IMR-90 (cell line): ENCODE measurements at regions not wholly inside any gene's neighbourhood (a gene's known extent, or its start where the extent isn't known, plus 50 kb on each side); places are given as distances from the start of the nearest gene placed in this dataset.

Experiments
- ATAC-seq: fragments of 200-7000 bp; cut with Tn5 transposase; 2 replicates; pipeline ENCODE4 v1.9.1; 2020; ENCODE audit warnings: low read depth, mild to moderate bottlenecking, moderate library complexity
- BruUV-seq: library from RNA; stranded (reverse); fragments of 400-500 nt; replicated peaks from 2 replicates; lab custom pipeline; 2021; lab: Mats Ljungman, UMichigan
- CTCF ChIA-PET: fragments of 300-600 bp; formaldehyde crosslinking; extraction: SDS; loops from one replicate; lab custom pipeline; 2021; ENCODE audit warnings: antibody characterized with exemption; lab: Yijun Ruan, JAX
- POLR2A ChIA-PET: fragments of 300-600 bp; sonication (Branson Sonifier 250); formaldehyde crosslinking; loops from one replicate; lab custom pipeline; 2022; ENCODE audit warnings: antibody characterized with exemption; ENCODE audit not compliant: unreplicated experiment; lab: Charles Lee
- DNase-seq: peaks from one replicate; pipeline ENCODE4 v3.0.0; 2013
- H2AFZ ChIP-seq: replicated peaks from 2 replicates; pipeline ENCODE3; 2013; ENCODE audit warnings: low read length, mild to moderate bottlenecking; ENCODE audit not compliant: poor library complexity
- H2AK5ac ChIP-seq: 2 replicates; pipeline ENCODE4 v1.6.1; 2013; ENCODE audit warnings: low read depth, low read length, inconsistent platforms
- H2AK9ac ChIP-seq: replicated peaks from 2 replicates; pipeline ENCODE3; 2013; ENCODE audit warnings: mild to moderate bottlenecking, low read depth, low read length, moderate library complexity; ENCODE audit not compliant: poor library complexity
- H2BK120ac ChIP-seq: 2 replicates; pipeline ENCODE4 v1.6.1; 2013; ENCODE audit warnings: low read depth, low read length, inconsistent platforms
- H2BK15ac ChIP-seq: 3 replicates; pipeline ENCODE4 v1.6.1; 2013; ENCODE audit warnings: low read depth, low read length, inconsistent platforms
- H2BK20ac ChIP-seq: 2 replicates; pipeline ENCODE4 v1.6.1; 2013; ENCODE audit warnings: low read depth, mild to moderate bottlenecking, inconsistent platforms, low read length, moderate library complexity
- H2BK5ac ChIP-seq: 2 replicates; pipeline ENCODE4 v1.6.1; 2013; ENCODE audit warnings: mild to moderate bottlenecking, low read depth, low read length, inconsistent platforms; ENCODE audit not compliant: poor library complexity, severe bottlenecking
- H3K14ac ChIP-seq: replicated peaks from 2 replicates; pipeline ENCODE4 v1.6.1; 2013; ENCODE audit warnings: low read depth, low read length, inconsistent platforms
- H3K18ac ChIP-seq: 2 replicates; pipeline ENCODE4 v1.6.1; 2013; ENCODE audit warnings: low read depth, low read length, control low read depth
- H3K23ac ChIP-seq: 2 replicates; pipeline ENCODE4 v1.6.1; 2013; ENCODE audit warnings: low read depth, low read length, inconsistent platforms
- H3K27ac ChIP-seq: 2 replicates; pipeline ENCODE4 v1.5.1; 2013; ENCODE audit warnings: mild to moderate bottlenecking, control low read depth, low read length; ENCODE audit not compliant: insufficient read depth
- H3K27me3 ChIP-seq: 2 replicates; pipeline ENCODE4 v1.6.1; 2013; ENCODE audit warnings: low read length; ENCODE audit not compliant: control insufficient read depth, insufficient read depth
- H3K36me3 ChIP-seq: 2 replicates; pipeline ENCODE4 v1.6.1; 2013; ENCODE audit warnings: low read length, mixed read lengths; ENCODE audit not compliant: control insufficient read depth, insufficient read depth
- H3K4ac ChIP-seq: 2 replicates; pipeline ENCODE4 v1.6.1; 2013; ENCODE audit warnings: low read depth, low read length, inconsistent platforms
- H3K4me1 ChIP-seq: 2 replicates; pipeline ENCODE4 v1.6.1; 2013; ENCODE audit warnings: low read length, mixed read lengths; ENCODE audit not compliant: control insufficient read depth, insufficient read depth
- H3K4me2 ChIP-seq: 2 replicates; pipeline ENCODE4 v1.6.1; 2013; ENCODE audit warnings: low read depth, mild to moderate bottlenecking, control low read depth, low read length, moderate library complexity
- H3K4me3 ChIP-seq: 2 replicates; pipeline ENCODE4 v1.5.1; 2013; ENCODE audit warnings: low read depth, mild to moderate bottlenecking, control low read depth, low read length, moderate library complexity; ENCODE audit not compliant: insufficient read depth
- H3K56ac ChIP-seq: 2 replicates; pipeline ENCODE4 v1.6.1; 2013; ENCODE audit warnings: low read length, inconsistent platforms; ENCODE audit not compliant: insufficient read depth; ENCODE audit errors: extremely low read depth
- H3K79me1 ChIP-seq, 2 experiments: 2 replicates each; pipeline ENCODE4 v1.6.1; 2013; ENCODE audit warnings: low read length in 2 of 2, inconsistent platforms in 1 of 2, low read depth in 1 of 2
- H3K9ac ChIP-seq: 2 replicates; pipeline ENCODE4 v1.6.1; 2013; ENCODE audit warnings: low read depth, low read length, control low read depth
- H3K9me1 ChIP-seq: 2 replicates; pipeline ENCODE4 v1.6.1; 2013; ENCODE audit warnings: low read length, inconsistent platforms; ENCODE audit not compliant: insufficient read depth
- H3K9me3 ChIP-seq: 2 replicates; pipeline ENCODE4 v1.6.1; 2013; ENCODE audit warnings: low read length; ENCODE audit not compliant: control insufficient read depth, insufficient read depth
- H4K20me1 ChIP-seq: 2 replicates; pipeline ENCODE4 v1.6.1; 2013; ENCODE audit warnings: low read length, inconsistent platforms; ENCODE audit not compliant: insufficient read depth
- H4K5ac ChIP-seq: 2 replicates; pipeline ENCODE4 v1.6.1; 2013; ENCODE audit warnings: mild to moderate bottlenecking, low read depth, low read length, control low read depth
- H4K8ac ChIP-seq, 2 experiments: 2 replicates each; pipeline ENCODE4 v1.6.1; 2013; ENCODE audit warnings: low read depth in 2 of 2, low read length in 2 of 2, control low read depth in 1 of 2, inconsistent platforms in 1 of 2
- H4K91ac ChIP-seq: 2 replicates; pipeline ENCODE4 v1.6.1; 2013; ENCODE audit warnings: low read depth, low read length, inconsistent platforms; ENCODE audit not compliant: insufficient read depth
- CEBPB ChIP-seq: IDR thresholded peaks from 2 replicates; pipeline ENCODE4 v1.6.1; 2012; ENCODE audit warnings: low read depth, low read length, improper control_type of control experiment
- CHD1 ChIP-seq: IDR thresholded peaks from 2 replicates; pipeline ENCODE4 v1.6.1; 2012; ENCODE audit warnings: low read depth, low read length, improper control_type of control experiment
- MAFK ChIP-seq: IDR thresholded peaks from 2 replicates; pipeline ENCODE4 v1.6.1; 2012; ENCODE audit warnings: low read depth, low read length, improper control_type of control experiment
- MXI1 ChIP-seq: IDR thresholded peaks from 2 replicates; pipeline ENCODE4 v1.6.1; 2012; ENCODE audit warnings: low read depth, mild to moderate bottlenecking, low read length, moderate library complexity, borderline replicate concordance
- NFE2L2 ChIP-seq: fragments of 150-350 bp; IDR thresholded peaks from 2 replicates; pipeline ENCODE4 v1.6.1; 2016; ENCODE audit warnings: low read depth, mild to moderate bottlenecking, low read length
- POLR2A ChIP-seq: IDR thresholded peaks from 2 replicates; pipeline ENCODE4 v1.6.1; 2012; ENCODE audit warnings: mild to moderate bottlenecking, low read depth, low read length
- RAD21 ChIP-seq: IDR thresholded peaks from 2 replicates; pipeline ENCODE4 v1.6.1; 2012; ENCODE audit warnings: low read length, improper control_type of control experiment
- RCOR1 ChIP-seq: IDR thresholded peaks from 2 replicates; pipeline ENCODE4 v1.6.1; 2012; ENCODE audit warnings: mild to moderate bottlenecking, low read length, improper control_type of control experiment; ENCODE audit not compliant: insufficient replicate concordance
- RFX5 ChIP-seq: IDR thresholded peaks from 2 replicates; pipeline ENCODE4 v1.8.0; 2012; ENCODE audit warnings: low read depth, mild to moderate bottlenecking, low read length, moderate library complexity
- WGBS, 2 experiments: methylation state at CpG; one replicate each; pipeline versions ENCODE4 v1.1.5 to v1.1.7; 2013; ENCODE audit warnings: missing lambda C conversion rate in 2 of 2; ENCODE audit not compliant: insufficient read length in 1 of 2; ENCODE audit errors: extremely low coverage in 2 of 2; 5-methylcytosine and 5-hydroxymethylcytosine counted together
- dilution Hi-C: fragments of 300-500 bp; cut with HindIII; formaldehyde crosslinking; loops from one replicate; pipeline ENCODE4 v1.14.3; 2018; ENCODE audit warnings: low sequenced_read_pairs; ENCODE audit not compliant: unreplicated experiment
- in situ Hi-C: fragments of 300-500 bp; cut with MboI; formaldehyde crosslinking; loops from 3 replicates; pipeline ENCODE4 v1.14.3; 2019; ENCODE audit warnings: low sequenced_read_pairs, inconsistent platforms, mixed read lengths
- intact Hi-C: fragments of 100-400 bp; cut with micrococcal nuclease; formaldehyde crosslinking; loops from 2 replicates; pipeline ENCODE4 v1.10.0; 2022
- TF ChIP-seq, protein P1 (sequence below): conservative IDR thresholded peaks from 2 replicates; pipeline ENCODE4 v1.5.1; 2012; ENCODE audit warnings: mild to moderate bottlenecking, low read depth, low read length, improper control_type of control experiment
- TF ChIP-seq, protein P2 (sequence below): fragments of 150-350 bp; IDR thresholded peaks from 2 replicates; pipeline ENCODE4 v1.6.1; 2016; ENCODE audit warnings: low read depth, mild to moderate bottlenecking, low read length, moderate library complexity, borderline replicate concordance
- TF ChIP-seq, protein P3 (sequence below): fragments of 150-350 bp; IDR thresholded peaks from 2 replicates; pipeline ENCODE4 v1.6.1; 2017; ENCODE audit warnings: mild to moderate bottlenecking, antibody characterized with exemption, low read length, low read depth

DNA sequence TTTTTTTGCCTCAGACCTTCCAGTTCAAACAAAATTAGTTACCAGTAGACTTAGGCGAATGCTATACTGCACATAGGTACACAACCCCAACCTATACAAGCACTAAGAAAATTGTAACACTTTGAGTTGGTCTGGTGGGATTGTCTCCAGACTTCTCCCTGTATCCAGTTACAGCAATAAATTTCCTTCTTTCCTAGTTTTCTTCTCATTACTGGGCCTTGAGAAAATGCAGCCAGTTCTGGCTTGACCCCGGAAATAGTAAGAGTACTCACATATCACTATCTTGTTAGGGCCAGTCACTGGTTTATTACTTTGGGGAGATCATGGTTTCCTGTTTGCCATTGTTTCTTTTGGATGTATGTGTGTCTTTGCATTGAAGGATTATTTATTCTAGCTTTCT is 868.4 kb downstream of the DIPK2A start:
- H4K8ac ChIP-seq = no peak overlapping the region
- H3K14ac ChIP-seq = no peak overlapping the region
- H3K27ac ChIP-seq = no peak overlapping the region
- H4K91ac ChIP-seq = no peak overlapping the region
- no peak overlapping the region for H3K23ac ChIP-seq
- no CpG with 5 or more reads among the region's 2 CpGs for WGBS, 2 experiments
- H2BK20ac ChIP-seq = no peak overlapping the region
- TF ChIP-seq RCOR1 (no peak), CHD1 (no peak), CEBPB (no peak), POLR2A (no peak), MXI1 (no peak), RAD21 (no peak), RFX5 (no peak), MAFK (no peak), NFE2L2 (no peak)
- TF ChIP-seq, protein P1, sequence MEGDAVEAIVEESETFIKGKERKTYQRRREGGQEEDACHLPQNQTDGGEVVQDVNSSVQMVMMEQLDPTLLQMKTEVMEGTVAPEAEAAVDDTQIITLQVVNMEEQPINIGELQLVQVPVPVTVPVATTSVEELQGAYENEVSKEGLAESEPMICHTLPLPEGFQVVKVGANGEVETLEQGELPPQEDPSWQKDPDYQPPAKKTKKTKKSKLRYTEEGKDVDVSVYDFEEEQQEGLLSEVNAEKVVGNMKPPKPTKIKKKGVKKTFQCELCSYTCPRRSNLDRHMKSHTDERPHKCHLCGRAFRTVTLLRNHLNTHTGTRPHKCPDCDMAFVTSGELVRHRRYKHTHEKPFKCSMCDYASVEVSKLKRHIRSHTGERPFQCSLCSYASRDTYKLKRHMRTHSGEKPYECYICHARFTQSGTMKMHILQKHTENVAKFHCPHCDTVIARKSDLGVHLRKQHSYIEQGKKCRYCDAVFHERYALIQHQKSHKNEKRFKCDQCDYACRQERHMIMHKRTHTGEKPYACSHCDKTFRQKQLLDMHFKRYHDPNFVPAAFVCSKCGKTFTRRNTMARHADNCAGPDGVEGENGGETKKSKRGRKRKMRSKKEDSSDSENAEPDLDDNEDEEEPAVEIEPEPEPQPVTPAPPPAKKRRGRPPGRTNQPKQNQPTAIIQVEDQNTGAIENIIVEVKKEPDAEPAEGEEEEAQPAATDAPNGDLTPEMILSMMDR = no peak
- TF ChIP-seq, protein P2, sequence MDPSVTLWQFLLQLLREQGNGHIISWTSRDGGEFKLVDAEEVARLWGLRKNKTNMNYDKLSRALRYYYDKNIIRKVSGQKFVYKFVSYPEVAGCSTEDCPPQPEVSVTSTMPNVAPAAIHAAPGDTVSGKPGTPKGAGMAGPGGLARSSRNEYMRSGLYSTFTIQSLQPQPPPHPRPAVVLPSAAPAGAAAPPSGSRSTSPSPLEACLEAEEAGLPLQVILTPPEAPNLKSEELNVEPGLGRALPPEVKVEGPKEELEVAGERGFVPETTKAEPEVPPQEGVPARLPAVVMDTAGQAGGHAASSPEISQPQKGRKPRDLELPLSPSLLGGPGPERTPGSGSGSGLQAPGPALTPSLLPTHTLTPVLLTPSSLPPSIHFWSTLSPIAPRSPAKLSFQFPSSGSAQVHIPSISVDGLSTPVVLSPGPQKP = no peak
- TF ChIP-seq, protein P3, sequence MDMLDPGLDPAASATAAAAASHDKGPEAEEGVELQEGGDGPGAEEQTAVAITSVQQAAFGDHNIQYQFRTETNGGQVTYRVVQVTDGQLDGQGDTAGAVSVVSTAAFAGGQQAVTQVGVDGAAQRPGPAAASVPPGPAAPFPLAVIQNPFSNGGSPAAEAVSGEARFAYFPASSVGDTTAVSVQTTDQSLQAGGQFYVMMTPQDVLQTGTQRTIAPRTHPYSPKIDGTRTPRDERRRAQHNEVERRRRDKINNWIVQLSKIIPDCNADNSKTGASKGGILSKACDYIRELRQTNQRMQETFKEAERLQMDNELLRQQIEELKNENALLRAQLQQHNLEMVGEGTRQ = no peak
- intact Hi-C loops (no loop called here), dilution Hi-C loops (no loop called here), in situ Hi-C loops (no loop called here)
- no peaks in the 10 kb centered on the region for H3K9me1 ChIP-seq
- H2BK5ac ChIP-seq = no peak overlapping the region
- DNase-seq (no peak), ATAC-seq (no peak)
- no peak overlapping the region for H2AK9ac ChIP-seq
- ChIA-PET CTCF (no interaction called here), POLR2A (no interaction called here)
- H4K5ac ChIP-seq = no peak overlapping the region
- H3K56ac ChIP-seq = no peak overlapping the region
- no peak overlapping the region for H3K4me2 ChIP-seq
- no peak overlapping the region for H2BK120ac ChIP-seq
- H3K4me3 ChIP-seq = no peak overlapping the region
- H3K36me3 ChIP-seq = no peaks in the 10 kb centered on the region
- no peaks in the 10 kb centered on the region for H3K27me3 ChIP-seq
- no peaks in the 10 kb centered on the region for H4K20me1 ChIP-seq
- H3K9me3 ChIP-seq = peaks cover 3% of the 10 kb centered on the region
- no peak overlapping the region for H2BK15ac ChIP-seq
- no peaks in the 10 kb centered on the region for H3K79me1 ChIP-seq
- H2AK5ac ChIP-seq = no peak overlapping the region
- no peak overlapping the region for H3K9ac ChIP-seq
- BruUV-seq = no TSS peak
- no peaks in the 10 kb centered on the region for H3K4me1 ChIP-seq
- H3K4ac ChIP-seq = no peak overlapping the region
- H3K18ac ChIP-seq = no peak overlapping the region
- H2AFZ ChIP-seq = no peak overlapping the region
